ENCODE measurements at regions not wholly inside any gene's neighbourhood (a gene's known extent, or its start where the extent isn't known, plus 50 kb on each side); places are given as distances from the start of the nearest gene placed in this dataset.
A peak's percentile ranks its signal among the peaks of the same experiment; 100 is the strongest.

DNA sequence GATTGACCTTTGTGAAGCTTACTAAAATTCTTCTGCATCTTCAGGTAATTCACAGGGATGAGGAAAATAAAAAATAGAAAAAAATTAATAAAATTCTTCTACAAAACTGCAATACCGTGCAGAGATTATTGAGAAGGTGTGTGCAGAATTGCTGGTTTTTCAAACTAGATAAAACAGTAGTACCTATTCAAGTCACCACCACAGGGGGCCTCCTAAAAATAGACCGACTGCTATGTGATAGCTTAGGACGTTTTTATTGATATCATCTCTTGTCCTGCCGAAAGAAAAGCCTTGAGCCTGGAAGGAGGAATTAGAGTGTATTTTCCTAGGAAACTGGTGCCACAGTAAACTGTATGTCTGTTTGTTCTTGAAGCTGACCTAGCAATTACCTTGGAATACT is 325.9 kb downstream of the ZFHX3 start:
- no peaks in the 10 kb centered on the region for H3K27me3 Mint-ChIP-seq (ENCODE audit: low read depth)
- peaks cover 5% of the 10 kb centered on the region for H3K4me1 Mint-ChIP-seq
- no peaks in the 10 kb centered on the region for H3K9me3 Mint-ChIP-seq
- H3K36me3 Mint-ChIP-seq (ENCODE audit: low read depth), result no peaks in the 10 kb centered on the region
- no peak overlapping the region for H3K4me3 Mint-ChIP-seq
- TF ChIP-seq, protein P1, sequence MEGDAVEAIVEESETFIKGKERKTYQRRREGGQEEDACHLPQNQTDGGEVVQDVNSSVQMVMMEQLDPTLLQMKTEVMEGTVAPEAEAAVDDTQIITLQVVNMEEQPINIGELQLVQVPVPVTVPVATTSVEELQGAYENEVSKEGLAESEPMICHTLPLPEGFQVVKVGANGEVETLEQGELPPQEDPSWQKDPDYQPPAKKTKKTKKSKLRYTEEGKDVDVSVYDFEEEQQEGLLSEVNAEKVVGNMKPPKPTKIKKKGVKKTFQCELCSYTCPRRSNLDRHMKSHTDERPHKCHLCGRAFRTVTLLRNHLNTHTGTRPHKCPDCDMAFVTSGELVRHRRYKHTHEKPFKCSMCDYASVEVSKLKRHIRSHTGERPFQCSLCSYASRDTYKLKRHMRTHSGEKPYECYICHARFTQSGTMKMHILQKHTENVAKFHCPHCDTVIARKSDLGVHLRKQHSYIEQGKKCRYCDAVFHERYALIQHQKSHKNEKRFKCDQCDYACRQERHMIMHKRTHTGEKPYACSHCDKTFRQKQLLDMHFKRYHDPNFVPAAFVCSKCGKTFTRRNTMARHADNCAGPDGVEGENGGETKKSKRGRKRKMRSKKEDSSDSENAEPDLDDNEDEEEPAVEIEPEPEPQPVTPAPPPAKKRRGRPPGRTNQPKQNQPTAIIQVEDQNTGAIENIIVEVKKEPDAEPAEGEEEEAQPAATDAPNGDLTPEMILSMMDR (IDR thresholded peaks at IDR 0.05; ENCODE audit: unreplicated experiment in 3 of 3), result no peak
- H3K27ac Mint-ChIP-seq, result no peak overlapping the region

DNA sequence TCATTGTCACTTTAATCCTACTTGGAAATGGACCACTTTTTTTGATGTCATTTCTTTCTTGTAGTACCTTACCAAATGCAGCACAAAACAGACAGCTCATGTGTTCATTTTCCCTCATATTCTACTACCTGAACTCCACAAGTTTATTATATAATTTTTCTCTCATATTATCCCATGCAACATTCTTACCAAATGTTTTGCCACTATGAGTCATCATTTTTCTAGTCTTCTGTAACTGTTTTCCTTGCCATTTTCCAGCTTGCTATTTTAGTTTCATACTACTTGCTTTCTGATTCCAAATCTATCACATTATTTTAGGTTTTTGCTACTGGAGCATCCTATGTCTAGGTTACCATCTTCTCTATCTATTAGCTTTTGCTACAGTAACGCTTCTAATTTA is 332.7 kb downstream of the ZFHX3 start:
- H3K4me1 Mint-ChIP-seq, result no peaks in the 10 kb centered on the region
- peaks cover 40% of the 10 kb centered on the region for H3K9me3 Mint-ChIP-seq
- no peak overlapping the region for H3K4me3 Mint-ChIP-seq
- TF ChIP-seq, protein P1 (IDR thresholded peaks at IDR 0.05; ENCODE audit: unreplicated experiment in 3 of 3), result no peak
- peaks cover 51% of the 10 kb centered on the region for H3K36me3 Mint-ChIP-seq (ENCODE audit: low read depth)
- no peak overlapping the region for H3K27ac Mint-ChIP-seq
- no peaks in the 10 kb centered on the region for H3K27me3 Mint-ChIP-seq (ENCODE audit: low read depth)

- Mint-ChIP-seq H3K27ac (no peak overlapping the region), H3K36me3 (ENCODE audit: low read depth) (peaks cover 61% of the 10 kb centered on the region), H3K9me3 (peaks cover 46% of the 10 kb centered on the region), H3K4me3 (no peak overlapping the region), H3K27me3 (ENCODE audit: low read depth) (peaks cover 3% of the 10 kb centered on the region), H3K4me1 (no peaks in the 10 kb centered on the region)
- TF ChIP-seq, protein P1 (IDR thresholded peaks at IDR 0.05; ENCODE audit: unreplicated experiment in 3 of 3), result no peak
Measured at GRCh38 chr16:72711823-72712222, 336.1 kb downstream of the ZFHX3 start.

DNA sequence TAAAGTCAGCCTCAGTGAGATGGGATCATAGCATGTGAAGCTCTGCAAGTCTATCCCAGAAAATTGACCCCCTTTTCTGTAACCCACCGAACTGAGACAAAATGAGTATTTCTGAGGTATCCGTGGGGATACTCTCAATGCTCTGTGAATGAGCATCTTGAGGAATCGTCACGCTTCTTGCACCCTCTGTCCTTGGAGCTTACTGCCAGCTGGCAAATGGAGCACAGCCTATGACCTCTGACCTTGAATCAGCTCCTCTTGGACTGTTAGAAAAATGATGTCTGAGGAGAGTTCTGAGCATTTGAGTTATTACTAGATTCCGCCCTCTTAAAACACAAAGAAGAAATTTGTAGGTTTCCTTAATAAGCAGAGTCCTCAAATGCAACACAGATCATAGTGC is 342.1 kb downstream of the ZFHX3 start:
- peaks cover 6% of the 10 kb centered on the region for H3K27me3 Mint-ChIP-seq (ENCODE audit: low read depth)
- peak overlapping the region in 2 of 3 experiments; percentile 13 to 54 for H3K27ac Mint-ChIP-seq
- H3K4me1 Mint-ChIP-seq, result peaks cover 5% of the 10 kb centered on the region
- no peak overlapping the region for H3K4me3 Mint-ChIP-seq
- TF ChIP-seq, protein P1 (IDR thresholded peaks at IDR 0.05; ENCODE audit: unreplicated experiment in 3 of 3), result no peak
- peaks cover 12% of the 10 kb centered on the region for H3K36me3 Mint-ChIP-seq (ENCODE audit: low read depth)
- peaks cover 8% of the 10 kb centered on the region for H3K9me3 Mint-ChIP-seq

GRCh38 chr16:72704746-72705372 is 343.1 kb downstream of the ZFHX3 start:
- Mint-ChIP-seq H3K4me1 (peaks cover 5% of the 10 kb centered on the region), H3K36me3 (ENCODE audit: low read depth) (peaks cover 8% of the 10 kb centered on the region), H3K9me3 (peaks cover 4% of the 10 kb centered on the region), H3K27ac (peak overlapping the region in 1 of 3 experiments; percentile 55), H3K4me3 (no peak overlapping the region), H3K27me3 (ENCODE audit: low read depth) (peaks cover 6% of the 10 kb centered on the region)
- TF ChIP-seq, protein P1 (IDR thresholded peaks at IDR 0.05; ENCODE audit: unreplicated experiment in 3 of 3), result no peak

DNA sequence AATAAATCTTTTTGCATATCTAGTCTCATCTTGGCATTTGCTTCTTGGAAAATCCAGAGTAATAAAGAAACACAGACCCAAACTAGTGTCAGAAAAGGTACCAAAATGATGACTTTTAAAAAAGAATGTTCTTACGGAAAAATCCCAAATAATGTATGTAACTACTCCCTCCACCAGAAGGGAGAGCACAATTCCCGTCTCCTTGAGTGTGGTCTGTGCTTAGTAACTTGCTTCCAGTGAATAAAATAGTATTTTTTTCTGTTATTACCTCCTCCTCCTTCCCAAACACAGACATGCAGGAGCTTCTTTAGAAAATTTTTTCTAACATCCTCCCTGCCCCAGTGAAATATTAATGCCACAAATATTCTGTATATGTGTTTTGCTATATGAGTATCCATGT is 358.1 kb downstream of the ZFHX3 start:
- TF ChIP-seq, protein P1 (IDR thresholded peaks at IDR 0.05; ENCODE audit: unreplicated experiment in 3 of 3), result no peak
- H3K27ac Mint-ChIP-seq, result peak overlapping the region in 1 of 3 experiments; percentile 31
- peaks cover 11% of the 10 kb centered on the region for H3K9me3 Mint-ChIP-seq
- H3K36me3 Mint-ChIP-seq (ENCODE audit: low read depth), result peaks cover 13% of the 10 kb centered on the region
- H3K4me1 Mint-ChIP-seq, result peaks cover 9% of the 10 kb centered on the region
- no peak overlapping the region for H3K4me3 Mint-ChIP-seq
- H3K27me3 Mint-ChIP-seq (ENCODE audit: low read depth), result peaks cover 3% of the 10 kb centered on the region

Measured in nephron (organoid).